HEK293T (cell line): ENCODE measurements at regions not wholly inside any gene's neighbourhood (a gene's known extent, or its start where the extent isn't known, plus 50 kb on each side); places are given as distances from the start of the nearest gene placed in this dataset.

Source experiments
- BHLHE40 ChIP-seq: fragments of 450-650 bp; IDR thresholded peaks from 2 replicates; pipeline ENCODE4 v1.6.1; 2016; ENCODE audit warnings: mild to moderate bottlenecking, moderate library complexity, borderline replicate concordance
- FOXM1 ChIP-seq: fragments of 450-650 bp; IDR thresholded peaks from 2 replicates; pipeline ENCODE4 v1.6.1; 2017; ENCODE audit warnings: mild to moderate bottlenecking, borderline replicate concordance
- SP1 ChIP-seq: fragments of 450-650 bp; IDR thresholded peaks from 2 replicates; pipeline ENCODE4 v1.6.1; 2017

- TF ChIP-seq SP1 (no peak), FOXM1 (no peak), BHLHE40 (no peak)
Observed at GRCh38 chr5:30209755-30210154, 983.7 kb upstream of the CDH6 start.
